H1 (cell line): ENCODE measurements at regions not wholly inside any gene's neighbourhood (a gene's known extent, or its start where the extent isn't known, plus 50 kb on each side); places are given as distances from the start of the nearest gene placed in this dataset.

ENCODE experiments used
- CTCF ChIA-PET: fragments of 300-600 bp; sonication (Branson Sonifier 250); formaldehyde crosslinking; loops from one replicate; lab custom pipeline; 2021; ENCODE audit not compliant: partially characterized antibody; lab: Charles Lee
- POLR2A ChIA-PET: fragments of 300-600 bp; sonication (Branson Sonifier 250); formaldehyde crosslinking; loops from one replicate; lab custom pipeline; 2021; ENCODE audit warnings: inconsistent platforms; ENCODE audit not compliant: partially characterized antibody; lab: Charles Lee
- DNase-seq, 2 experiments: peaks; one replicate each; pipeline versions ENCODE4 v3.0.0 to v3.0.0-alpha.2; 2010 to 2022; ENCODE audit warnings: low spot score in 2 of 2, low read depth in 1 of 2, mixed read lengths in 1 of 2
- FAIRE-seq: peaks from 2 replicates; lab custom pipeline; 2011; peaks lifted over from hg19 to GRCh38; lab: Jason Lieb, UNC
- H2AFZ ChIP-seq: 2 replicates; pipeline ENCODE4 v1.8.1; 2012; ENCODE audit warnings: low read length, inconsistent platforms
- H2AK5ac ChIP-seq: 2 replicates; pipeline ENCODE4 v1.6.1; 2013; ENCODE audit warnings: low read depth, low read length
- H2BK120ac ChIP-seq: replicated peaks from 2 replicates; pipeline ENCODE3; 2013; ENCODE audit warnings: low read depth, low read length, inconsistent platforms
- H2BK12ac ChIP-seq: 2 replicates; pipeline ENCODE4 v1.6.1; 2013; ENCODE audit warnings: low read depth, low read length
- H2BK15ac ChIP-seq: 2 replicates; pipeline ENCODE4 v1.6.1; 2013; ENCODE audit warnings: low read length
- H2BK20ac ChIP-seq: 2 replicates; pipeline ENCODE4 v1.6.1; 2013; ENCODE audit warnings: low read length
- H2BK5ac ChIP-seq: 2 replicates; pipeline ENCODE4 v1.6.1; 2013; ENCODE audit warnings: low read depth, low read length
- H3K14ac ChIP-seq: 2 replicates; pipeline ENCODE4 v1.6.1; 2013; ENCODE audit warnings: inconsistent platforms; ENCODE audit not compliant: insufficient read length
- H3K18ac ChIP-seq: 2 replicates; pipeline ENCODE4 v1.6.1; 2013; ENCODE audit warnings: low read length; ENCODE audit errors: extremely low read depth
- H3K23ac ChIP-seq: 2 replicates; pipeline ENCODE4 v1.6.1; 2013; ENCODE audit warnings: inconsistent platforms; ENCODE audit not compliant: insufficient read length
- H3K23me2 ChIP-seq: 2 replicates; pipeline ENCODE4 v1.6.1; 2013; ENCODE audit warnings: low read depth, low read length
- H3K27ac ChIP-seq: 2 replicates; pipeline ENCODE4 v1.6.1; 2011; ENCODE audit warnings: low read depth, low read length, inconsistent platforms
- H3K27me3 ChIP-seq, 4 experiments: replicated peaks in 1 of 4; 1 replicate in 1 of 4; 2 replicates in 3 of 4; pipeline versions ENCODE4 v1.6.1 to v1.8.1; 2011 to 2013; ENCODE audit warnings: low read length in 3 of 4, mild to moderate bottlenecking in 3 of 4, inconsistent platforms in 2 of 4, mixed read lengths in 2 of 4, moderate library complexity in 1 of 4; ENCODE audit not compliant: control insufficient read depth in 3 of 4, insufficient read depth in 3 of 4; ENCODE audit errors: extremely low read depth in 1 of 4
- H3K36me3 ChIP-seq, 4 experiments: 2 replicates each; pipeline versions ENCODE4 v1.6.1 to v1.8.1; 2011 to 2013; ENCODE audit warnings: mild to moderate bottlenecking in 4 of 4, low read length in 3 of 4, moderate library complexity in 2 of 4, control low read depth in 1 of 4, inconsistent platforms in 1 of 4; ENCODE audit not compliant: insufficient read depth in 4 of 4, control insufficient read depth in 2 of 4
- H3K4ac ChIP-seq: replicated peaks from 2 replicates; pipeline ENCODE3; 2013; ENCODE audit warnings: low read length, low read depth, mixed read lengths, inconsistent platforms; ENCODE audit not compliant: insufficient read length
- H3K4me1 ChIP-seq, 4 experiments: replicated peaks in 1 of 4; 1 replicate in 1 of 4; 2 replicates in 3 of 4; pipeline versions ENCODE4 v1.6.1 to v1.8.1; 2011 to 2013; ENCODE audit warnings: low read length in 3 of 4, inconsistent platforms in 2 of 4, mixed read lengths in 1 of 4; ENCODE audit not compliant: insufficient read depth in 4 of 4, control insufficient read depth in 3 of 4
- H3K4me2 ChIP-seq, 2 experiments: 2 replicates each; pipeline versions ENCODE4 v1.6.1 to v1.8.1; 2011 to 2013; ENCODE audit warnings: low read depth in 2 of 2, low read length in 2 of 2, control low read depth in 1 of 2, inconsistent platforms in 1 of 2, mild to moderate bottlenecking in 1 of 2; ENCODE audit not compliant: insufficient read depth in 1 of 2
- H3K4me3 ChIP-seq, 4 experiments: fragments of 200-600, 300-600 bp in 1 of 4; sonication (generic), shearing (Covaris generic), sonication (Bioruptor Twin) in 1 of 4; 2 replicates each; pipeline versions ENCODE4 v1.5.1 to v1.8.1; 2011 to 2016; ENCODE audit warnings: low read length in 4 of 4, low read depth in 3 of 4, control low read depth in 2 of 4, inconsistent platforms in 2 of 4, mild to moderate bottlenecking in 2 of 4, mixed read lengths in 1 of 4, moderate library complexity in 1 of 4; ENCODE audit not compliant: insufficient read depth in 2 of 4; ENCODE audit errors: extremely low read depth in 1 of 4
- H3K56ac ChIP-seq: replicated peaks from 2 replicates; pipeline ENCODE3; 2013; ENCODE audit warnings: low read depth, mild to moderate bottlenecking, mixed read lengths, low read length, inconsistent platforms; ENCODE audit not compliant: insufficient read length
- H3K79me1 ChIP-seq: 2 replicates; pipeline ENCODE4 v1.6.1; 2013; ENCODE audit warnings: low read depth, low read length, control low read depth
- H3K79me2 ChIP-seq, 2 experiments: 2 replicates each; pipeline versions ENCODE4 v1.6.1 to v1.8.1; 2012 to 2013; ENCODE audit warnings: low read length in 2 of 2, mild to moderate bottlenecking in 2 of 2, inconsistent platforms in 1 of 2; ENCODE audit not compliant: insufficient read depth in 2 of 2, control insufficient read depth in 1 of 2
- H3K9ac ChIP-seq, 4 experiments: replicated peaks in 1 of 4; 1 replicate in 1 of 4; 2 replicates in 3 of 4; pipeline versions ENCODE4 v1.6.1 to v1.8.1; 2011 to 2013; ENCODE audit warnings: low read depth in 3 of 4, low read length in 3 of 4, control low read depth in 2 of 4, mild to moderate bottlenecking in 2 of 4, moderate library complexity in 2 of 4, inconsistent platforms in 1 of 4; ENCODE audit errors: extremely low read depth in 1 of 4
- H3K9me3 ChIP-seq, 2 experiments: 2 replicates each; pipeline versions ENCODE4 v1.6.1 to v1.8.1; 2012 to 2013; ENCODE audit warnings: mild to moderate bottlenecking in 2 of 2, moderate library complexity in 2 of 2, control low read depth in 1 of 2, inconsistent platforms in 1 of 2, low read depth in 1 of 2, low read length in 1 of 2, mixed read lengths in 1 of 2; ENCODE audit not compliant: insufficient read depth in 2 of 2
- H4K20me1 ChIP-seq, 2 experiments: replicated peaks in 1 of 2; 2 replicates each; pipeline versions ENCODE3 to v1.8.1; 2011 to 2013; ENCODE audit warnings: inconsistent platforms in 2 of 2, low read length in 2 of 2, mild to moderate bottlenecking in 1 of 2; ENCODE audit not compliant: insufficient read depth in 2 of 2, control insufficient read depth in 1 of 2
- H4K5ac ChIP-seq: 2 replicates; pipeline ENCODE4 v1.6.1; 2013; ENCODE audit warnings: low read length, low read depth, mixed read lengths, inconsistent platforms; ENCODE audit not compliant: insufficient read length
- H4K8ac ChIP-seq: 2 replicates; pipeline ENCODE4 v1.8.0; 2013; ENCODE audit warnings: mild to moderate bottlenecking, moderate library complexity, low read length, inconsistent platforms; ENCODE audit not compliant: insufficient read depth; ENCODE audit errors: extremely low read depth
- H4K91ac ChIP-seq: replicated peaks from 2 replicates; pipeline ENCODE3; 2013; ENCODE audit warnings: low read length, mixed read lengths, inconsistent platforms; ENCODE audit not compliant: insufficient read length
- BACH1 ChIP-seq: IDR thresholded peaks from 2 replicates; pipeline ENCODE4 v1.6.1; 2012; ENCODE audit warnings: low read length, improper control_type of control experiment
- RXRA ChIP-seq: IDR thresholded peaks from 2 replicates; pipeline ENCODE4 v1.6.1; 2011; ENCODE audit warnings: low read depth, mild to moderate bottlenecking, low read length, moderate library complexity; ENCODE audit not compliant: insufficient read depth
- TEAD4 ChIP-seq: IDR thresholded peaks from 2 replicates; pipeline ENCODE4 v1.6.1; 2012; ENCODE audit warnings: low read depth, low read length, inconsistent platforms, mixed read lengths
- WGBS, 2 experiments: shearing (Covaris generic) in 1 of 2; methylation state at CpG; one replicate each; pipeline versions ENCODE4 v1.1.6 to v1.1.7; 2013 to 2015; ENCODE audit warnings: low lambda C conversion rate in 2 of 2, mixed read lengths in 2 of 2, inconsistent platforms in 1 of 2, low coverage in 1 of 2, missing lambda C conversion rate in 1 of 2; ENCODE audit not compliant: insufficient replicate concordance in 2 of 2, insufficient coverage in 1 of 2, insufficient read length in 1 of 2; ENCODE audit errors: extremely low coverage in 1 of 2, missing lambda C conversion rate in 1 of 2; 5-methylcytosine and 5-hydroxymethylcytosine counted together

- Histone ChIP-seq H4K8ac (no peak overlapping the region), H2BK120ac (peak overlapping the region; percentile 78), H3K79me1 (no peaks in the 10 kb centered on the region), H2AFZ (no peak overlapping the region), H3K4ac (no peak overlapping the region), H2BK20ac (peak overlapping the region; percentile 67; the same call in 1 of the 2 replicates), H3K23ac (no peak overlapping the region), H4K5ac (peak overlapping the region; percentile 55), H3K36me3 (no peaks in the 10 kb centered on the region), H3K79me2 (no peaks in the 10 kb centered on the region), H3K27ac (no peak overlapping the region), H3K9me3 (no peaks in the 10 kb centered on the region; a peak in 1 of 4 replicates), H3K18ac (peak overlapping the region; percentile 44; the same call in 1 of the 2 replicates), H3K23me2 (no peaks in the 10 kb centered on the region), H4K91ac (peak overlapping the region; percentile 72), H3K9ac (no peak overlapping the region), H2BK5ac (peak overlapping the region; percentile 47; the same call in 1 of the 2 replicates), H3K4me2 (no peak overlapping the region), H2AK5ac (no peak overlapping the region; the same call in 1 of the 2 replicates), H3K14ac (no peak overlapping the region), H3K4me1 (peaks cover 2 to 21% (median 14%) of the 10 kb centered on the region in 4 experiments), H2BK15ac (peak overlapping the region; percentile 92), H3K56ac (no peak overlapping the region), H3K4me3 (no peak overlapping the region), H2BK12ac (peak overlapping the region; percentile 97), H4K20me1 (no peaks in the 10 kb centered on the region), H3K27me3 (no peaks in the 10 kb centered on the region)
- DNase-seq (no peak), FAIRE-seq (no peak)
- 92% methylated on average over 3 of the region's 3 CpGs; no CpG with 5 or more reads in 1 of the 2 experiments for WGBS, 2 experiments
- ChIA-PET POLR2A (no interaction called here), CTCF (no interaction called here)
- TF ChIP-seq RXRA (no peak), TEAD4 (no peak), BACH1 (no peak)
Observed at GRCh38 chr3:86173401-86173800, 817.5 kb downstream of the VGLL3 start.
